Psoas muscle (tissue), 7 donors: ENCODE measurements at regions not wholly inside any gene's neighbourhood (a gene's known extent, or its start where the extent isn't known, plus 50 kb on each side); places are given as distances from the start of the nearest gene placed in this dataset.

Experiments used
- ATAC-seq, 4 donors: fragments of 200-7000 bp; cut with Tn5 transposase; one replicate each; pipeline ENCODE4 v1.9.1; 2020; ENCODE audit warnings: moderate library complexity in 3 of 4, mild to moderate bottlenecking in 2 of 4
- DNase-seq, 2 donors: peaks; one replicate each; pipeline ENCODE4 v3.0.0-alpha.2; 2020
- H3K27ac ChIP-seq: fragments of 200-600 bp; one replicate; pipeline ENCODE4 v1.8.0; 2022
- H3K27me3 ChIP-seq, 3 donors: fragments of 200-600 bp in 1 of 3; one replicate each; pipeline versions ENCODE4 v1.6.1 to v1.8.0; 2013 to 2022; ENCODE audit warnings: low read length in 2 of 3, mild to moderate bottlenecking in 2 of 3, moderate library complexity in 1 of 3; ENCODE audit not compliant: insufficient read depth in 3 of 3
- H3K36me3 ChIP-seq, 2 donors: fragments of 200-600 bp in 1 of 2; one replicate each; pipeline versions ENCODE4 v1.6.1 to v1.8.0; 2013 to 2022; ENCODE audit warnings: low read depth in 1 of 2, mild to moderate bottlenecking in 1 of 2, moderate library complexity in 1 of 2; ENCODE audit not compliant: insufficient read depth in 1 of 2
- H3K4me1 ChIP-seq: fragments of 200-600 bp; one replicate; pipeline ENCODE4 v1.8.0; 2022
- H3K4me3 ChIP-seq: fragments of 200-600 bp; one replicate; pipeline ENCODE4 v1.8.0; 2022; ENCODE audit warnings: mild to moderate bottlenecking
- H3K9me3 ChIP-seq: fragments of 200-600 bp; one replicate; pipeline ENCODE4 v1.8.0; 2022
- CTCF ChIP-seq: fragments of 200-600 bp; IDR thresholded peaks from one replicate; pipeline ENCODE4 v1.8.0; 2022; ENCODE audit warnings: antibody characterized with exemption
- WGBS, 3 donors: extraction: QIAGEN DNeasy Blood & Tissue Kit; methylation state at CpG; one replicate each; pipeline versions ENCODE4 v1.1.6 to v1.1.7; 2013; 5-methylcytosine and 5-hydroxymethylcytosine counted together
- intact Hi-C, 2 donors: fragments of 100-400 bp; cut with DNase I; formaldehyde crosslinking; loops; one replicate each; pipeline versions ENCODE4 v1.11.0 to v1.14.2; 2022
- donor health status: healthy with polysubstance abuse.
- donor health status: DM: no; HTN: no; CAD: no; lungs with moderate emphysema.
- donor health status: Bipolar disorder and iron deficiency.
- donor health status: healthy.
- donor health status: DM: yes; HTN: yes; CAD: no.
- donor health status: DM: no; HTN: no; CAD: no.
- donor health status: DM: yes; HTN: yes; CAD: no.

- intact Hi-C loops, result no loop called here
- no peak for ATAC-seq
- Histone ChIP-seq H3K27me3 (no peaks in the 10 kb centered on the region), H3K4me1 (no peaks in the 10 kb centered on the region), H3K36me3 (no peaks in the 10 kb centered on the region), H3K9me3 (no peaks in the 10 kb centered on the region), H3K27ac (no peak overlapping the region), H3K4me3 (no peak overlapping the region)
- TF ChIP-seq CTCF, result no peak
- DNase-seq, result no peak
Measured at GRCh38 chr5:57666582-57666981, 184.0 kb upstream of the ACTBL2 start.

- WGBS, 3 donors, result 93 to 95% (median 94%) methylated on average over 7 of the region's 7 CpGs
- Histone ChIP-seq H3K27ac (no peak overlapping the region), H3K36me3 (no peaks in the 10 kb centered on the region), H3K27me3 (no peaks in the 10 kb centered on the region), H3K4me1 (no peaks in the 10 kb centered on the region), H3K4me3 (no peak overlapping the region), H3K9me3 (no peaks in the 10 kb centered on the region)
- no peak for ATAC-seq
- no peak for TF ChIP-seq CTCF
- intact Hi-C loops, result no loop called here
- no peak for DNase-seq
Measured at GRCh38 chr5:57665146-57665936, 182.7 kb upstream of the ACTBL2 start.

- 89 to 98% (median 91%) methylated on average over 1 of the region's 1 CpG for WGBS, 3 donors
- ATAC-seq (peak in 1 of 4 donors; percentile 58), DNase-seq (no peak)
- no peaks in the 10 kb centered on the region for H3K9me3 ChIP-seq
- intact Hi-C loops, result no loop called here
- H3K4me3 ChIP-seq, result no peak overlapping the region
- TF ChIP-seq CTCF, result no peak
- H3K36me3 ChIP-seq, result no peaks in the 10 kb centered on the region
- H3K27me3 ChIP-seq, result no peaks in the 10 kb centered on the region
- H3K27ac ChIP-seq, result no peak overlapping the region
- no peaks in the 10 kb centered on the region for H3K4me1 ChIP-seq
Measured at GRCh38 chr5:57664700-57665099, 182.1 kb upstream of the ACTBL2 start.

- DNase-seq (no peak), ATAC-seq (no peak)
- Histone ChIP-seq H3K27ac (no peak overlapping the region), H3K27me3 (no peaks in the 10 kb centered on the region), H3K4me1 (no peaks in the 10 kb centered on the region), H3K9me3 (no peaks in the 10 kb centered on the region), H3K4me3 (no peak overlapping the region), H3K36me3 (no peaks in the 10 kb centered on the region)
- intact Hi-C loops, result no loop called here
- no peak for TF ChIP-seq CTCF
- WGBS, 3 donors, result 62 to 84% (median 65%) methylated on average over 2 of the region's 2 CpGs
Measured at GRCh38 chr5:57663466-57663865, 180.9 kb upstream of the ACTBL2 start.

GRCh38 chr5:57662991-57663390 is 180.4 kb upstream of the ACTBL2 start:
- intact Hi-C loops, result no loop called here
- Histone ChIP-seq H3K9me3 (no peaks in the 10 kb centered on the region), H3K4me1 (no peaks in the 10 kb centered on the region), H3K36me3 (no peaks in the 10 kb centered on the region), H3K27ac (no peak overlapping the region), H3K4me3 (no peak overlapping the region), H3K27me3 (no peaks in the 10 kb centered on the region)
- TF ChIP-seq CTCF, result no peak
- ATAC-seq, result no peak
- 48 to 58% (median 50%) methylated on average over 4 of the region's 4 CpGs for WGBS, 3 donors
- DNase-seq, result no peak
